ENCODE measurements at regions not wholly inside any gene's neighbourhood (a gene's known extent, or its start where the extent isn't known, plus 50 kb on each side); places are given as distances from the start of the nearest gene placed in this dataset.

- TF ChIP-seq ZNF281 (CRISPR knock-in tag; IDR thresholded peaks at IDR 0.05; ENCODE audit: borderline replicate concordance) = no peak
- TF ChIP-seq ZNF850 (CRISPR knock-in tag; conservative IDR thresholded peaks at IDR 0.05) = no peak
- TF ChIP-seq CREB1 (IDR thresholded peaks at IDR 0.05) = no peak
- TF ChIP-seq CREB1 (CRISPR knock-in tag; IDR thresholded peaks at IDR 0.05) = no peak
- no peak for TF ChIP-seq IKZF4 (CRISPR knock-in tag; IDR thresholded peaks at IDR 0.05; ENCODE audit: borderline replicate concordance, low read depth, not compliant biosample characterization)
- no peak for TF ChIP-seq ZNF616 (CRISPR knock-in tag; IDR thresholded peaks at IDR 0.05; ENCODE audit: low read depth)
- no peak for TF ChIP-seq HNF4G (IDR thresholded peaks at IDR 0.05; ENCODE audit: borderline replicate concordance, low read depth, low read length)
- TF ChIP-seq HNF4G (CRISPR knock-in tag; IDR thresholded peaks at IDR 0.05; ENCODE audit: borderline replicate concordance, low read depth) = no peak
- TF ChIP-seq MED13 (CRISPR knock-in tag; IDR thresholded peaks at IDR 0.05) = no peak
- TF ChIP-seq HOXA3 (CRISPR knock-in tag; IDR thresholded peaks at IDR 0.05) = no peak
- TF ChIP-seq TEF (CRISPR knock-in tag; IDR thresholded peaks at IDR 0.05) = no peak
- TF ChIP-seq ONECUT2 (CRISPR knock-in tag; IDR thresholded peaks at IDR 0.05) = no peak
These were observed 131.2 kb upstream of the KIT start (continued) for GRCh38 chr4:54526560-54526959.

- H2AFZ ChIP-seq (ENCODE audit: low read length) = no peak overlapping the region
- no peak overlapping the region for H3K9ac ChIP-seq (ENCODE audit: insufficient read depth, low read depth, low read length)
- intact Hi-C loops (cut with micrococcal nuclease; ENCODE audit: unreplicated experiment) = no loop called here
- in situ Hi-C loops (cut with HindIII; ENCODE audit: extremely low pct_ligation_motif_present, low pct_unique_long_range_greater_than_20kb) = no loop called here
- BruUV-seq (replicated peaks) = no TSS peak
- ChIA-PET POLR2A (no interaction called here), CTCF (ENCODE audit: low intra/inter-chr PET ratio, low total read pairs) (no interaction called here)
- H3K4me2 ChIP-seq (ENCODE audit: low read depth, low read length) = no peak overlapping the region
- H3K79me2 ChIP-seq (ENCODE audit: insufficient read depth, low read length) = no peaks in the 10 kb centered on the region
- no peaks in the 10 kb centered on the region for H3K36me3 ChIP-seq (replicated peaks in 1 of 2; ENCODE audit: control insufficient read depth in 1 of 2, insufficient read depth in 2 of 2, low read length in 2 of 2)
- TF ChIP-seq NR2F2 (IDR thresholded peaks at IDR 0.05; ENCODE audit: borderline replicate concordance, low read depth) (no peak), PCBP1 (IDR thresholded peaks at IDR 0.05; ENCODE audit: borderline replicate concordance, low read depth, low read length) (no peak), ZNF768 (CRISPR knock-in tag; IDR thresholded peaks at IDR 0.05) (no peak), KMT2B (CRISPR knock-in tag; IDR thresholded peaks at IDR 0.05) (no peak), ZNF567 (CRISPR knock-in tag; IDR thresholded peaks at IDR 0.05; ENCODE audit: borderline replicate concordance) (no peak), ZMAT3 (CRISPR knock-in tag; conservative IDR thresholded peaks at IDR 0.05) (no peak), SRSF1 (optimal IDR thresholded peaks at IDR 0.05; ENCODE audit: low read depth, low read length) (no peak), DMTF1 (CRISPR knock-in tag; IDR thresholded peaks at IDR 0.05) (no peak)
- H3K9me3 ChIP-seq (ENCODE audit: low read length) = no peaks in the 10 kb centered on the region
- H3K4me1 ChIP-seq (ENCODE audit: insufficient read depth, low read length) = no peaks in the 10 kb centered on the region
- DNase-seq (ENCODE audit: low spot score) (no peak), FAIRE-seq (no peak), ATAC-seq (no peak)
- H3K4me3 ChIP-seq (replicated peaks in 1 of 3; ENCODE audit: insufficient read depth in 1 of 3, low read depth in 2 of 3, low read length in 3 of 3) = no peak overlapping the region
- peaks cover 0 to 4% of the 10 kb centered on the region in 2 experiments; a peak in 1 of 5 replicates for H3K27me3 ChIP-seq (ENCODE audit: control insufficient read depth in 1 of 2, insufficient read depth in 2 of 2, low read length in 2 of 2)
- 3% methylated on average over 3 of the region's 6 CpGs for WGBS (ENCODE audit: low lambda C conversion rate)
- H3K27ac ChIP-seq (ENCODE audit: extremely low read length, insufficient read depth, low read length) = no peak overlapping the region
- no peaks in the 10 kb centered on the region for H4K20me1 ChIP-seq (ENCODE audit: insufficient read depth, low read length)
These were observed 130.2 kb upstream of the KIT start for GRCh38 chr4:54527532-54527931.
